HEK293 (cell line): ENCODE measurements at regions not wholly inside any gene's neighbourhood (a gene's known extent, or its start where the extent isn't known, plus 50 kb on each side); places are given as distances from the start of the nearest gene placed in this dataset.

Experiments
- GLI2 ChIP-seq: fragments of 450-650 bp; formaldehyde crosslinking; IDR thresholded peaks from 2 replicates; pipeline ENCODE4; 2017; ENCODE audit warnings: missing biosample characterization, missing genetic modification characterization, low read depth, borderline replicate concordance
- GLIS2 ChIP-seq: fragments of 450-650 bp; formaldehyde crosslinking; IDR thresholded peaks from 2 replicates; pipeline ENCODE4 v1.5.1; 2016; ENCODE audit warnings: missing biosample characterization, missing genetic modification characterization
- IKZF3 ChIP-seq: fragments of 450-650 bp; IDR thresholded peaks from 2 replicates; pipeline ENCODE4 v1.5.0; 2018; ENCODE audit warnings: missing biosample characterization, mild to moderate bottlenecking, missing genetic modification characterization, moderate library complexity
- MYNN ChIP-seq: fragments of 450-650 bp; formaldehyde crosslinking; IDR thresholded peaks from 2 replicates; pipeline ENCODE4 v1.5.1; 2016; ENCODE audit warnings: missing biosample characterization, missing genetic modification characterization, borderline replicate concordance
- REPIN1 ChIP-seq: fragments of 450-650 bp; formaldehyde crosslinking; IDR thresholded peaks from 2 replicates; pipeline ENCODE4 v1.5.1; 2017; ENCODE audit warnings: missing biosample characterization, missing genetic modification characterization, low read depth
- REST ChIP-seq: fragments of 450-650 bp; formaldehyde crosslinking; IDR thresholded peaks from 2 replicates; pipeline ENCODE4 v1.5.1; 2016; ENCODE audit warnings: missing biosample characterization, missing genetic modification characterization
- SALL2 ChIP-seq: fragments of 450-650 bp; formaldehyde crosslinking; IDR thresholded peaks from 2 replicates; pipeline ENCODE4 v1.5.0; 2017; ENCODE audit warnings: missing biosample characterization, mild to moderate bottlenecking, missing genetic modification characterization, borderline replicate concordance
- YY1 ChIP-seq: fragments of 450-650 bp; formaldehyde crosslinking; IDR thresholded peaks from 2 replicates; pipeline ENCODE4 v1.5.1; 2018; ENCODE audit warnings: missing biosample characterization, missing genetic modification characterization
- ZBTB10 ChIP-seq: fragments of 450-650 bp; formaldehyde crosslinking; IDR thresholded peaks from 2 replicates; pipeline ENCODE4 v1.5.1; 2016; ENCODE audit warnings: missing biosample characterization, missing genetic modification characterization
- ZBTB7A ChIP-seq: fragments of 450-650 bp; formaldehyde crosslinking; IDR thresholded peaks from 2 replicates; pipeline ENCODE4 v1.5.1; 2016; ENCODE audit warnings: low read depth, missing biosample characterization, missing genetic modification characterization
- ZNF10 ChIP-seq: fragments of 450-650 bp; formaldehyde crosslinking; IDR thresholded peaks from 2 replicates; pipeline ENCODE4 v1.5.1; 2017; ENCODE audit warnings: missing biosample characterization, missing genetic modification characterization
- ZNF202 ChIP-seq: fragments of 450-650 bp; formaldehyde crosslinking; IDR thresholded peaks from 2 replicates; pipeline ENCODE4 v1.5.1; 2016; ENCODE audit warnings: missing biosample characterization, missing genetic modification characterization, borderline replicate concordance
- ZNF221 ChIP-seq: fragments of 450-650 bp; formaldehyde crosslinking; IDR thresholded peaks from 2 replicates; pipeline ENCODE4 v1.5.1; 2017; ENCODE audit warnings: missing biosample characterization, missing genetic modification characterization, borderline replicate concordance
- ZNF274 ChIP-seq, 2 experiments: fragments of 200-500 bp in 1 of 2; fragments of 450-650 bp in 1 of 2; sonication (Bioruptor generic) in 1 of 2; formaldehyde crosslinking in 1 of 2; IDR thresholded peaks; 2 replicates each; pipeline versions ENCODE4 v1.5.1 to v1.6.1; 2014 to 2016; ENCODE audit warnings: borderline replicate concordance in 1 of 2, inconsistent platforms in 1 of 2, low read length in 1 of 2, missing biosample characterization in 1 of 2, missing genetic modification characterization in 1 of 2
- ZNF280D ChIP-seq: fragments of 450-650 bp; formaldehyde crosslinking; IDR thresholded peaks from 2 replicates; pipeline ENCODE4 v1.5.1; 2016; ENCODE audit warnings: missing biosample characterization, missing genetic modification characterization
- ZNF335 ChIP-seq: fragments of 450-650 bp; formaldehyde crosslinking; conservative IDR thresholded peaks from 2 replicates; pipeline ENCODE4 v1.5.1; 2016; ENCODE audit warnings: missing biosample characterization, missing genetic modification characterization
- ZNF416 ChIP-seq: fragments of 450-650 bp; formaldehyde crosslinking; IDR thresholded peaks from 2 replicates; pipeline ENCODE4 v1.5.1; 2016; ENCODE audit warnings: missing biosample characterization, missing genetic modification characterization
- ZNF501 ChIP-seq: fragments of 450-650 bp; formaldehyde crosslinking; IDR thresholded peaks from 2 replicates; pipeline ENCODE4 v1.5.1; 2016; ENCODE audit warnings: missing biosample characterization, missing genetic modification characterization
- ZNF518A ChIP-seq: fragments of 450-650 bp; formaldehyde crosslinking; conservative IDR thresholded peaks from 2 replicates; pipeline ENCODE4 v1.5.1; 2016; ENCODE audit warnings: low read depth, missing biosample characterization, missing genetic modification characterization
- ZNF544 ChIP-seq: fragments of 450-650 bp; formaldehyde crosslinking; IDR thresholded peaks from 2 replicates; pipeline ENCODE4 v1.5.0; 2017; ENCODE audit warnings: missing biosample characterization, missing genetic modification characterization
- ZNF645 ChIP-seq: fragments of 450-650 bp; formaldehyde crosslinking; IDR thresholded peaks from 2 replicates; pipeline ENCODE4; 2016; ENCODE audit warnings: missing biosample characterization, missing genetic modification characterization
- ZNF677 ChIP-seq: fragments of 450-650 bp; IDR thresholded peaks from 2 replicates; pipeline ENCODE4 v1.5.0; 2018; ENCODE audit warnings: missing biosample characterization, mild to moderate bottlenecking, missing genetic modification characterization, moderate library complexity
- ZNF791 ChIP-seq: fragments of 450-650 bp; formaldehyde crosslinking; IDR thresholded peaks from 2 replicates; pipeline ENCODE4 v1.5.1; 2016; ENCODE audit warnings: missing biosample characterization, missing genetic modification characterization
- ZXDB ChIP-seq: fragments of 450-650 bp; formaldehyde crosslinking; IDR thresholded peaks from 2 replicates; pipeline ENCODE4 v1.5.1; 2016; ENCODE audit warnings: missing biosample characterization, missing genetic modification characterization

- peak; percentile 72 for TF ChIP-seq ZNF518A (tag by site-specific recombination)
- no peak for TF ChIP-seq ZNF677
- TF ChIP-seq ZBTB10: peak; percentile 29; the same call in 1 of the 2 replicates
- no peak for TF ChIP-seq ZNF274 (IDR thresholded peaks at IDR 0.05; ENCODE audit: low read length)
- TF ChIP-seq ZNF274 (tag by site-specific recombination; IDR thresholded peaks at IDR 0.05; ENCODE audit: borderline replicate concordance): no peak
- no peak for TF ChIP-seq ZNF544 (tag by site-specific recombination)
- TF ChIP-seq ZXDB: peak; percentile 96
- no peak for TF ChIP-seq ZNF791
- no peak for TF ChIP-seq ZNF221 (tag by site-specific recombination)
- TF ChIP-seq ZNF335 (tag by site-specific recombination): no peak
- TF ChIP-seq GLIS2 (tag by site-specific recombination): no peak
- no peak for TF ChIP-seq ZBTB7A (tag by site-specific recombination)
- TF ChIP-seq ZNF645 (tag by site-specific recombination): no peak
- TF ChIP-seq MYNN (tag by site-specific recombination): peak; percentile 55; the same call in 1 of the 2 replicates
- peak; percentile 97 for TF ChIP-seq GLI2 (tag by site-specific recombination)
- TF ChIP-seq YY1 (tag by site-specific recombination): peak; percentile 71; the same call in 1 of the 2 replicates
- peak; percentile 66 for TF ChIP-seq ZNF501 (tag by site-specific recombination)
- TF ChIP-seq IKZF3 (tag by site-specific recombination): peak; percentile 94
- no peak for TF ChIP-seq REPIN1
- TF ChIP-seq SALL2: no peak
- TF ChIP-seq ZNF416 (tag by site-specific recombination): no peak
- peak; percentile 72 for TF ChIP-seq ZNF10
- no peak for TF ChIP-seq ZNF202 (tag by site-specific recombination)
- TF ChIP-seq REST: no peak; the same call in 1 of the 2 replicates
- no peak for TF ChIP-seq ZNF280D (tag by site-specific recombination)
Measured at GRCh38 chr9:1458503-1458902, 408.3 kb downstream of the DMRT2 start (continued).
